ENCODE measurements at regions not wholly inside any gene's neighbourhood (a gene's known extent, or its start where the extent isn't known, plus 50 kb on each side); places are given as distances from the start of the nearest gene placed in this dataset.
A peak's percentile ranks its signal among the peaks of the same experiment; 100 is the strongest.

GRCh38 chr6:103124471-103124870 lies 1731.0 kb downstream of the GRIK2 start:
- no peak for TF ChIP-seq CTCF (IDR thresholded peaks at IDR 0.05; ENCODE audit: insufficient read depth, low read depth, low read length)
- no peak overlapping the region for H3K4me3 ChIP-seq (ENCODE audit: low read depth, low read length)
- no peak for DNase-seq (ENCODE audit: low read depth)

- peak; percentile 30 for TF ChIP-seq CTCF (IDR thresholded peaks at IDR 0.05; ENCODE audit: insufficient read depth, low read depth, low read length)
- DNase-seq (ENCODE audit: low read depth) = peak; percentile 18
- H3K4me3 ChIP-seq (ENCODE audit: low read depth, low read length) = no peak overlapping the region
These were observed 1729.5 kb downstream of the GRIK2 start for GRCh38 chr6:103122766-103123601.

GRCh38 chr6:103119056-103119455 lies 1725.5 kb downstream of the GRIK2 start:
- no peak overlapping the region for H3K4me3 ChIP-seq (ENCODE audit: low read depth, low read length)
- DNase-seq (ENCODE audit: low read depth) = no peak
- no peak for TF ChIP-seq CTCF (IDR thresholded peaks at IDR 0.05; ENCODE audit: insufficient read depth, low read depth, low read length)

GRCh38 chr6:103114582-103114981 lies 1721.1 kb downstream of the GRIK2 start:
- no peak for DNase-seq (ENCODE audit: low read depth)
- no peak for TF ChIP-seq CTCF (IDR thresholded peaks at IDR 0.05; ENCODE audit: insufficient read depth, low read depth, low read length)
- no peak overlapping the region for H3K4me3 ChIP-seq (ENCODE audit: low read depth, low read length)

- no peak overlapping the region for H3K4me3 ChIP-seq (ENCODE audit: low read depth, low read length)
- no peak for DNase-seq (ENCODE audit: low read depth)
- TF ChIP-seq CTCF (IDR thresholded peaks at IDR 0.05; ENCODE audit: insufficient read depth, low read depth, low read length) = no peak
These were observed 1719.9 kb downstream of the GRIK2 start for GRCh38 chr6:103113416-103113815.

- H3K4me3 ChIP-seq (ENCODE audit: low read depth, low read length) = no peak overlapping the region
- DNase-seq (ENCODE audit: low read depth) = no peak
- TF ChIP-seq CTCF (IDR thresholded peaks at IDR 0.05; ENCODE audit: insufficient read depth, low read depth, low read length) = no peak
These were observed 1714.5 kb downstream of the GRIK2 start for GRCh38 chr6:103107985-103108384.

GRCh38 chr6:103105686-103106085 lies 1712.2 kb downstream of the GRIK2 start:
- TF ChIP-seq CTCF (IDR thresholded peaks at IDR 0.05; ENCODE audit: insufficient read depth, low read depth, low read length) = no peak
- DNase-seq (ENCODE audit: low read depth) = no peak
- H3K4me3 ChIP-seq (ENCODE audit: low read depth, low read length) = no peak overlapping the region

All from fibroblast of villous mesenchyme (primary cell).